BE2C (cell line): ENCODE measurements at regions not wholly inside any gene's neighbourhood (a gene's known extent, or its start where the extent isn't known, plus 50 kb on each side); places are given as distances from the start of the nearest gene placed in this dataset.

Source experiments
- DNase-seq: peaks from one replicate; pipeline ENCODE4 v3.0.0-alpha.2; 2020
- H3K27me3 ChIP-seq: fragments of 250-450 bp; sonication (Bioruptor Pico); 2 replicates; pipeline ENCODE4 v1.5.1; 2020; ENCODE audit warnings: mild to moderate bottlenecking
- H3K36me3 ChIP-seq: fragments of 250-450 bp; sonication (Bioruptor Pico); 2 replicates; pipeline ENCODE4 v1.5.1; 2020; ENCODE audit warnings: mild to moderate bottlenecking
- H3K4me1 ChIP-seq: fragments of 250-450 bp; sonication (Bioruptor Pico); 2 replicates; pipeline ENCODE4 v1.5.1; 2020
- H3K4me3 ChIP-seq: 2 replicates; pipeline ENCODE4 v1.5.1; 2011; ENCODE audit warnings: low read depth, low read length
- H3K9me3 ChIP-seq: fragments of 250-450 bp; sonication (Bioruptor Pico); 2 replicates; pipeline ENCODE4 v1.5.1; 2020
- CTCF ChIP-seq: IDR thresholded peaks from 2 replicates; pipeline ENCODE4 v1.5.1; 2012; ENCODE audit warnings: mild to moderate bottlenecking, low read depth, low read length

- no peaks in the 10 kb centered on the region for H3K4me1 ChIP-seq
- no peak overlapping the region for H3K4me3 ChIP-seq
- H3K36me3 ChIP-seq: no peaks in the 10 kb centered on the region
- H3K9me3 ChIP-seq: no peaks in the 10 kb centered on the region
- no peak for DNase-seq
- TF ChIP-seq CTCF: no peak
- no peaks in the 10 kb centered on the region for H3K27me3 ChIP-seq
Measured at GRCh38 chr17:31715446-31715845, 143.6 kb downstream of the COPRS start.

- H3K9me3 ChIP-seq: no peaks in the 10 kb centered on the region
- H3K4me3 ChIP-seq: no peak overlapping the region
- H3K36me3 ChIP-seq: no peaks in the 10 kb centered on the region
- H3K4me1 ChIP-seq: no peaks in the 10 kb centered on the region
- H3K27me3 ChIP-seq: no peaks in the 10 kb centered on the region
- no peak for DNase-seq
- TF ChIP-seq CTCF: no peak
Measured at GRCh38 chr17:31704483-31704882, 154.6 kb downstream of the COPRS start.

GRCh38 chr17:31702041-31702440, 157.0 kb downstream of the COPRS start:
- TF ChIP-seq CTCF: no peak
- Histone ChIP-seq H3K27me3 (no peaks in the 10 kb centered on the region), H3K9me3 (no peaks in the 10 kb centered on the region), H3K36me3 (no peaks in the 10 kb centered on the region), H3K4me1 (no peaks in the 10 kb centered on the region), H3K4me3 (no peak overlapping the region)
- no peak for DNase-seq

GRCh38 chr17:31700973-31701372, 158.1 kb downstream of the COPRS start:
- H3K27me3 ChIP-seq: no peaks in the 10 kb centered on the region
- no peak for DNase-seq
- no peaks in the 10 kb centered on the region for H3K9me3 ChIP-seq
- H3K4me1 ChIP-seq: no peaks in the 10 kb centered on the region
- H3K4me3 ChIP-seq: no peak overlapping the region
- H3K36me3 ChIP-seq: no peaks in the 10 kb centered on the region
- TF ChIP-seq CTCF: no peak

GRCh38 chr17:31699886-31700285, 159.2 kb downstream of the COPRS start:
- DNase-seq: no peak

GRCh38 chr17:31699281-31699680, 159.8 kb downstream of the COPRS start:
- no peak for DNase-seq
- H3K4me1 ChIP-seq: peaks cover 6% of the 10 kb centered on the region; the same call in 1 of the 2 replicates
- TF ChIP-seq CTCF: no peak

More at GRCh38 chr17:31699886-31700285, 159.2 kb downstream of the COPRS start:
- no peaks in the 10 kb centered on the region for H3K36me3 ChIP-seq
- no peaks in the 10 kb centered on the region for H3K27me3 ChIP-seq
- no peak overlapping the region for H3K4me3 ChIP-seq
- no peaks in the 10 kb centered on the region for H3K9me3 ChIP-seq
- peaks cover 6% of the 10 kb centered on the region; the same call in 1 of the 2 replicates for H3K4me1 ChIP-seq
- no peak for TF ChIP-seq CTCF

More at GRCh38 chr17:31699281-31699680, 159.8 kb downstream of the COPRS start:
- no peaks in the 10 kb centered on the region for H3K36me3 ChIP-seq
- H3K4me3 ChIP-seq: no peak overlapping the region
- H3K27me3 ChIP-seq: no peaks in the 10 kb centered on the region
- no peaks in the 10 kb centered on the region for H3K9me3 ChIP-seq
